Testis (tissue), 2 donors: ENCODE measurements at regions not wholly inside any gene's neighbourhood (a gene's known extent, or its start where the extent isn't known, plus 50 kb on each side); places are given as distances from the start of the nearest gene placed in this dataset.

Experiments used
- CTCF ChIP-seq, 3 experiments: fragments of 450-650 bp in 2 of 3; fragments of 200-600 bp in 1 of 3; sonication (generic) in 1 of 3; IDR thresholded peaks; one replicate each; pipeline ENCODE4 v1.5.1; 2016 to 2019; ENCODE audit warnings: antibody characterized with exemption in 3 of 3, mild to moderate bottlenecking in 2 of 3, moderate library complexity in 1 of 3
- POLR2A ChIP-seq: fragments of 450-650 bp; IDR thresholded peaks from one replicate; pipeline ENCODE4 v1.6.1; 2017; ENCODE audit warnings: antibody characterized with exemption, mild to moderate bottlenecking, moderate library complexity

- TF ChIP-seq CTCF (IDR thresholded peaks at IDR 0.05) (no peak), POLR2A (no peak)
Observed at GRCh38 chr13:85316506-85317025, 482.7 kb downstream of the SLITRK6 start.
